ENCODE measurements at regions not wholly inside any gene's neighbourhood (a gene's known extent, or its start where the extent isn't known, plus 50 kb on each side); places are given as distances from the start of the nearest gene placed in this dataset.

GRCh38 chr3:99481561-99481960 lies 156.8 kb upstream of the COL8A1 start:
- no peak overlapping the region for H3K4me3 Mint-ChIP-seq (ENCODE audit: unreplicated experiment)
- H3K4me1 Mint-ChIP-seq (ENCODE audit: low read depth, unreplicated experiment) = peaks cover 17% of the 10 kb centered on the region
- H3K79me2 ChIP-seq (ENCODE audit: insufficient read depth, low read length) = no peaks in the 10 kb centered on the region
- DNase-seq (ENCODE audit: low read depth) (no peak), FAIRE-seq (no peak)
- H3K9me3 ChIP-seq (ENCODE audit: insufficient read depth, low read depth, low read length) = peaks cover 3% of the 10 kb centered on the region
- H3K9ac ChIP-seq (ENCODE audit: low read length) = no peak overlapping the region
- H3K4me1 ChIP-seq (ENCODE audit: insufficient read depth, low read length) = no peaks in the 10 kb centered on the region
- H4K20me1 ChIP-seq (ENCODE audit: insufficient read depth, low read length) = no peaks in the 10 kb centered on the region
- TF ChIP-seq EZH2 (IDR thresholded peaks at IDR 0.05; ENCODE audit: insufficient read depth, low read length) = no peak
- TF ChIP-seq, protein P1, sequence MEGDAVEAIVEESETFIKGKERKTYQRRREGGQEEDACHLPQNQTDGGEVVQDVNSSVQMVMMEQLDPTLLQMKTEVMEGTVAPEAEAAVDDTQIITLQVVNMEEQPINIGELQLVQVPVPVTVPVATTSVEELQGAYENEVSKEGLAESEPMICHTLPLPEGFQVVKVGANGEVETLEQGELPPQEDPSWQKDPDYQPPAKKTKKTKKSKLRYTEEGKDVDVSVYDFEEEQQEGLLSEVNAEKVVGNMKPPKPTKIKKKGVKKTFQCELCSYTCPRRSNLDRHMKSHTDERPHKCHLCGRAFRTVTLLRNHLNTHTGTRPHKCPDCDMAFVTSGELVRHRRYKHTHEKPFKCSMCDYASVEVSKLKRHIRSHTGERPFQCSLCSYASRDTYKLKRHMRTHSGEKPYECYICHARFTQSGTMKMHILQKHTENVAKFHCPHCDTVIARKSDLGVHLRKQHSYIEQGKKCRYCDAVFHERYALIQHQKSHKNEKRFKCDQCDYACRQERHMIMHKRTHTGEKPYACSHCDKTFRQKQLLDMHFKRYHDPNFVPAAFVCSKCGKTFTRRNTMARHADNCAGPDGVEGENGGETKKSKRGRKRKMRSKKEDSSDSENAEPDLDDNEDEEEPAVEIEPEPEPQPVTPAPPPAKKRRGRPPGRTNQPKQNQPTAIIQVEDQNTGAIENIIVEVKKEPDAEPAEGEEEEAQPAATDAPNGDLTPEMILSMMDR (IDR thresholded peaks at IDR 0.05; ENCODE audit: insufficient read depth, low read depth, low read length) = no peak
- H3K36me3 ChIP-seq (ENCODE audit: insufficient read depth, low read length) = no peaks in the 10 kb centered on the region
- peaks cover 9% of the 10 kb centered on the region for H3K9me3 Mint-ChIP-seq (ENCODE audit: unreplicated experiment)
- no peak overlapping the region for H3K27ac ChIP-seq (ENCODE audit: low read depth, low read length)
- no peaks in the 10 kb centered on the region for H3K27me3 ChIP-seq (ENCODE audit: insufficient read depth, low read length)
- H3K27ac Mint-ChIP-seq (ENCODE audit: unreplicated experiment) = no peak overlapping the region
- H3K4me3 ChIP-seq (ENCODE audit: insufficient read depth, low read depth, low read length) = no peak overlapping the region
- H3K27me3 Mint-ChIP-seq (ENCODE audit: low read depth, unreplicated experiment) = no peaks in the 10 kb centered on the region
- no peak overlapping the region for H2AFZ ChIP-seq (ENCODE audit: low read depth, low read length)
- no peaks in the 10 kb centered on the region for H3K36me3 Mint-ChIP-seq (ENCODE audit: low read depth, unreplicated experiment)
- H3K4me2 ChIP-seq (ENCODE audit: low read length) = no peak overlapping the region

- no peak overlapping the region for H3K9ac ChIP-seq (ENCODE audit: low read length)
- no peak overlapping the region for H3K27ac Mint-ChIP-seq (ENCODE audit: unreplicated experiment)
Observed at GRCh38 chr3:99479768-99480167, 158.6 kb upstream of the COL8A1 start.

GRCh38 chr3:99477650-99478049 lies 160.7 kb upstream of the COL8A1 start:
- Histone ChIP-seq H3K79me2 (ENCODE audit: insufficient read depth, low read length) (no peaks in the 10 kb centered on the region), H3K9me3 (ENCODE audit: insufficient read depth, low read depth, low read length) (no peaks in the 10 kb centered on the region), H4K20me1 (ENCODE audit: insufficient read depth, low read length) (no peaks in the 10 kb centered on the region), H3K4me1 (ENCODE audit: insufficient read depth, low read length) (no peaks in the 10 kb centered on the region), H3K4me3 (ENCODE audit: insufficient read depth, low read depth, low read length) (no peak overlapping the region), H2AFZ (ENCODE audit: low read depth, low read length) (no peak overlapping the region), H3K9ac (ENCODE audit: low read length) (no peak overlapping the region), H3K27ac (ENCODE audit: low read depth, low read length) (no peak overlapping the region), H3K27me3 (ENCODE audit: insufficient read depth, low read length) (no peaks in the 10 kb centered on the region), H3K4me2 (ENCODE audit: low read length) (no peak overlapping the region), H3K36me3 (ENCODE audit: insufficient read depth, low read length) (no peaks in the 10 kb centered on the region)
- Mint-ChIP-seq H3K4me3 (ENCODE audit: unreplicated experiment) (no peak overlapping the region), H3K27ac (ENCODE audit: unreplicated experiment) (no peak overlapping the region), H3K36me3 (ENCODE audit: low read depth, unreplicated experiment) (no peaks in the 10 kb centered on the region), H3K27me3 (ENCODE audit: low read depth, unreplicated experiment) (no peaks in the 10 kb centered on the region), H3K9me3 (ENCODE audit: unreplicated experiment) (peaks cover 11% of the 10 kb centered on the region), H3K4me1 (ENCODE audit: low read depth, unreplicated experiment) (peaks cover 9% of the 10 kb centered on the region)
- DNase-seq (ENCODE audit: low read depth) (no peak), FAIRE-seq (no peak)
- no peak for TF ChIP-seq EZH2 (IDR thresholded peaks at IDR 0.05; ENCODE audit: insufficient read depth, low read length)
- TF ChIP-seq, protein P1 (IDR thresholded peaks at IDR 0.05; ENCODE audit: insufficient read depth, low read depth, low read length) = no peak

More at GRCh38 chr3:99479768-99480167, 158.6 kb upstream of the COL8A1 start:
- Histone ChIP-seq H3K36me3 (ENCODE audit: insufficient read depth, low read length) (no peaks in the 10 kb centered on the region), H3K4me1 (ENCODE audit: insufficient read depth, low read length) (no peaks in the 10 kb centered on the region), H3K9me3 (ENCODE audit: insufficient read depth, low read depth, low read length) (no peaks in the 10 kb centered on the region), H4K20me1 (ENCODE audit: insufficient read depth, low read length) (no peaks in the 10 kb centered on the region), H3K4me2 (ENCODE audit: low read length) (no peak overlapping the region), H3K27ac (ENCODE audit: low read depth, low read length) (no peak overlapping the region), H3K27me3 (ENCODE audit: insufficient read depth, low read length) (no peaks in the 10 kb centered on the region), H2AFZ (ENCODE audit: low read depth, low read length) (no peak overlapping the region), H3K4me3 (ENCODE audit: insufficient read depth, low read depth, low read length) (no peak overlapping the region), H3K79me2 (ENCODE audit: insufficient read depth, low read length) (no peaks in the 10 kb centered on the region)
- Mint-ChIP-seq H3K27me3 (ENCODE audit: low read depth, unreplicated experiment) (no peaks in the 10 kb centered on the region), H3K4me3 (ENCODE audit: unreplicated experiment) (no peak overlapping the region), H3K9me3 (ENCODE audit: unreplicated experiment) (peaks cover 11% of the 10 kb centered on the region), H3K36me3 (ENCODE audit: low read depth, unreplicated experiment) (no peaks in the 10 kb centered on the region), H3K4me1 (ENCODE audit: low read depth, unreplicated experiment) (peaks cover 9% of the 10 kb centered on the region)
- TF ChIP-seq, protein P1 (IDR thresholded peaks at IDR 0.05; ENCODE audit: insufficient read depth, low read depth, low read length) = no peak
- no peak for TF ChIP-seq EZH2 (IDR thresholded peaks at IDR 0.05; ENCODE audit: insufficient read depth, low read length)
- DNase-seq (ENCODE audit: low read depth) (no peak), FAIRE-seq (no peak)
